Astrocyte (in vitro differentiated cells and primary cell): ENCODE measurements at regions not wholly inside any gene's neighbourhood (a gene's known extent, or its start where the extent isn't known, plus 50 kb on each side); places are given as distances from the start of the nearest gene placed in this dataset.

Source experiments
- DNase-seq: peaks from one replicate; pipeline ENCODE4 v3.0.0-alpha.2; 2010; ENCODE audit warnings: low read depth
- FAIRE-seq: peaks from 2 replicates; lab custom pipeline; 2011; peaks lifted over from hg19 to GRCh38; lab: Jason Lieb, UNC
- H2AFZ ChIP-seq: 2 replicates; pipeline ENCODE4 v1.6.0; 2012; ENCODE audit warnings: low read depth, low read length, inconsistent platforms
- H3K27ac ChIP-seq: 2 replicates; pipeline ENCODE4 v1.5.1; 2011; ENCODE audit warnings: low read depth, low read length, inconsistent platforms
- H3K27me3 ChIP-seq: 2 replicates; pipeline ENCODE4 v1.6.0; 2011; ENCODE audit warnings: low read length, inconsistent platforms; ENCODE audit not compliant: insufficient read depth
- H3K36me3 ChIP-seq: 2 replicates; pipeline ENCODE4 v1.5.1; 2011; ENCODE audit warnings: low read length, inconsistent platforms; ENCODE audit not compliant: insufficient read depth
- H3K4me1 ChIP-seq: 2 replicates; pipeline ENCODE4 v1.5.1; 2011; ENCODE audit warnings: low read length, inconsistent platforms; ENCODE audit not compliant: insufficient read depth
- H3K4me2 ChIP-seq: 2 replicates; pipeline ENCODE4 v1.6.0; 2012; ENCODE audit warnings: low read length, inconsistent platforms
- H3K4me3 ChIP-seq: 2 replicates; pipeline ENCODE4 v1.5.1; 2011; ENCODE audit warnings: low read depth, mild to moderate bottlenecking, low read length, inconsistent platforms; ENCODE audit not compliant: insufficient read depth
- H3K79me2 ChIP-seq: 2 replicates; pipeline ENCODE4 v1.6.0; 2012; ENCODE audit warnings: mild to moderate bottlenecking, low read length, inconsistent platforms; ENCODE audit not compliant: insufficient read depth
- H3K9ac ChIP-seq: 2 replicates; pipeline ENCODE4 v1.6.0; 2012; ENCODE audit warnings: mild to moderate bottlenecking, low read length, inconsistent platforms
- H3K9me3 ChIP-seq: 2 replicates; pipeline ENCODE4 v1.5.1; 2012; ENCODE audit warnings: low read depth, mild to moderate bottlenecking, low read length, inconsistent platforms; ENCODE audit not compliant: insufficient read depth
- H4K20me1 ChIP-seq: 2 replicates; pipeline ENCODE4 v1.6.0; 2012; ENCODE audit warnings: low read length, inconsistent platforms; ENCODE audit not compliant: insufficient read depth
- H3K27ac Mint-ChIP-seq: one replicate; pipeline ENCODE4 v1.8.0; 2021; ENCODE audit warnings: mild to moderate bottlenecking, mixed read lengths; ENCODE audit not compliant: unreplicated experiment
- H3K27me3 Mint-ChIP-seq: one replicate; pipeline ENCODE4 v1.8.0; 2021; ENCODE audit warnings: low read depth, mixed read lengths; ENCODE audit not compliant: unreplicated experiment
- H3K36me3 Mint-ChIP-seq: one replicate; pipeline ENCODE4 v1.8.0; 2021; ENCODE audit warnings: low read depth, mixed read lengths; ENCODE audit not compliant: unreplicated experiment
- H3K4me1 Mint-ChIP-seq: one replicate; pipeline ENCODE4 v1.8.0; 2021; ENCODE audit warnings: low read depth, mixed read lengths; ENCODE audit not compliant: unreplicated experiment
- H3K4me3 Mint-ChIP-seq: one replicate; pipeline ENCODE4 v1.8.0; 2021; ENCODE audit warnings: mild to moderate bottlenecking, moderate library complexity, mixed read lengths; ENCODE audit not compliant: unreplicated experiment
- H3K9me3 Mint-ChIP-seq: one replicate; pipeline ENCODE4 v1.8.0; 2021; ENCODE audit warnings: mild to moderate bottlenecking, mixed read lengths; ENCODE audit not compliant: unreplicated experiment
- CTCF ChIP-seq: IDR thresholded peaks from 2 replicates; pipeline ENCODE4 v1.5.1; 2011; ENCODE audit warnings: low read depth, mild to moderate bottlenecking, inconsistent platforms, low read length, moderate library complexity; ENCODE audit not compliant: insufficient read depth
- EZH2 ChIP-seq: IDR thresholded peaks from 2 replicates; pipeline ENCODE4 v1.6.1; 2012; ENCODE audit warnings: mild to moderate bottlenecking, low read length, inconsistent platforms; ENCODE audit not compliant: insufficient read depth

- H3K4me2 ChIP-seq = no peak overlapping the region
- no peak overlapping the region for H3K4me3 ChIP-seq
- Mint-ChIP-seq H3K27me3 (no peaks in the 10 kb centered on the region), H3K4me3 (no peak overlapping the region), H3K4me1 (no peaks in the 10 kb centered on the region), H3K9me3 (no peaks in the 10 kb centered on the region), H3K36me3 (no peaks in the 10 kb centered on the region), H3K27ac (no peak overlapping the region)
- no peaks in the 10 kb centered on the region for H3K4me1 ChIP-seq
- H3K27me3 ChIP-seq = no peaks in the 10 kb centered on the region
- no peak for TF ChIP-seq EZH2
- TF ChIP-seq CTCF = no peak
- no peaks in the 10 kb centered on the region for H3K36me3 ChIP-seq
- H3K9ac ChIP-seq = no peak overlapping the region
- H3K9me3 ChIP-seq = no peaks in the 10 kb centered on the region
- H4K20me1 ChIP-seq = no peaks in the 10 kb centered on the region
- DNase-seq (no peak), FAIRE-seq (no peak)
- H3K79me2 ChIP-seq = no peaks in the 10 kb centered on the region
- H2AFZ ChIP-seq = no peak overlapping the region
- H3K27ac ChIP-seq = no peak overlapping the region
Observed at GRCh38 chr16:55976815-55977214, 101.6 kb upstream of the CES5A start.

- H3K27ac Mint-ChIP-seq = no peak overlapping the region
Observed at GRCh38 chr16:55971447-55971846, 96.3 kb upstream of the CES5A start.

More at GRCh38 chr16:55971447-55971846, 96.3 kb upstream of the CES5A start:
- no peak overlapping the region for H3K9ac ChIP-seq
- no peaks in the 10 kb centered on the region for H3K4me1 ChIP-seq
- H3K36me3 ChIP-seq = no peaks in the 10 kb centered on the region
- H3K27me3 ChIP-seq = no peaks in the 10 kb centered on the region
- FAIRE-seq (no peak), DNase-seq (no peak)
- H3K4me1 Mint-ChIP-seq = no peaks in the 10 kb centered on the region
- no peak for TF ChIP-seq EZH2
- no peak for TF ChIP-seq CTCF
- H3K79me2 ChIP-seq = no peaks in the 10 kb centered on the region
- no peaks in the 10 kb centered on the region for H4K20me1 ChIP-seq
- H3K27ac ChIP-seq = no peak overlapping the region
- no peaks in the 10 kb centered on the region for H3K36me3 Mint-ChIP-seq
- H2AFZ ChIP-seq = no peak overlapping the region
- H3K9me3 Mint-ChIP-seq = no peaks in the 10 kb centered on the region
- no peak overlapping the region for H3K4me2 ChIP-seq
- H3K9me3 ChIP-seq = no peaks in the 10 kb centered on the region
- no peak overlapping the region for H3K4me3 ChIP-seq
- peaks cover 2% of the 10 kb centered on the region for H3K27me3 Mint-ChIP-seq
- H3K4me3 Mint-ChIP-seq = no peak overlapping the region
